Activated CD8-positive, alpha-beta T cell treated with anti-CD3 and anti-CD28 coated beads for 36 hours (primary cell): ENCODE measurements at regions not wholly inside any gene's neighbourhood (a gene's known extent, or its start where the extent isn't known, plus 50 kb on each side); places are given as distances from the start of the nearest gene placed in this dataset.

ENCODE experiments used
- ATAC-seq: fragments of 200-7000 bp; cut with Tn5 transposase; one replicate; pipeline ENCODE4 v1.10.0; 2021; ENCODE audit warnings: mild to moderate bottlenecking, moderate library complexity
- CTCF ChIA-PET: fragments of 350-600 bp; sonication (Branson Sonifier 250); formaldehyde crosslinking; loops from one replicate; lab custom pipeline; 2021; ENCODE audit warnings: antibody characterized with exemption; lab: Charles Lee
- POLR2A ChIA-PET: fragments of 350-600 bp; sonication (Branson Sonifier 250); formaldehyde crosslinking; loops from one replicate; lab custom pipeline; 2021; ENCODE audit warnings: antibody characterized with exemption; lab: Charles Lee
- DNase-seq: peaks from one replicate; pipeline ENCODE4 v3.0.0-alpha.2; 2020
- H3K27ac Mint-ChIP-seq: one replicate; pipeline ENCODE4 v1.8.0; 2021; ENCODE audit warnings: mild to moderate bottlenecking, mixed read lengths
- H3K27me3 Mint-ChIP-seq: one replicate; pipeline ENCODE4 v1.8.0; 2021; ENCODE audit warnings: mixed read lengths
- H3K36me3 Mint-ChIP-seq: one replicate; pipeline ENCODE4 v1.8.0; 2021; ENCODE audit warnings: low read depth, mixed read lengths
- H3K4me1 Mint-ChIP-seq: one replicate; pipeline ENCODE4 v1.8.0; 2021; ENCODE audit warnings: low read depth, mixed read lengths
- H3K4me3 Mint-ChIP-seq: one replicate; pipeline ENCODE4 v1.8.0; 2021; ENCODE audit warnings: mild to moderate bottlenecking, moderate library complexity, mixed read lengths
- H3K9me3 Mint-ChIP-seq: one replicate; pipeline ENCODE4 v1.8.0; 2021; ENCODE audit warnings: mixed read lengths
- intact Hi-C: fragments of 100-400 bp; cut with micrococcal nuclease; formaldehyde crosslinking; loops from one replicate; pipeline ENCODE4 v1.10.0; 2022
- TF ChIP-seq, protein P1 (sequence below): fragments of 200-600 bp; IDR thresholded peaks from one replicate; pipeline ENCODE4 v1.8.0; 2022; ENCODE audit warnings: antibody characterized with exemption, mild to moderate bottlenecking

DNA sequence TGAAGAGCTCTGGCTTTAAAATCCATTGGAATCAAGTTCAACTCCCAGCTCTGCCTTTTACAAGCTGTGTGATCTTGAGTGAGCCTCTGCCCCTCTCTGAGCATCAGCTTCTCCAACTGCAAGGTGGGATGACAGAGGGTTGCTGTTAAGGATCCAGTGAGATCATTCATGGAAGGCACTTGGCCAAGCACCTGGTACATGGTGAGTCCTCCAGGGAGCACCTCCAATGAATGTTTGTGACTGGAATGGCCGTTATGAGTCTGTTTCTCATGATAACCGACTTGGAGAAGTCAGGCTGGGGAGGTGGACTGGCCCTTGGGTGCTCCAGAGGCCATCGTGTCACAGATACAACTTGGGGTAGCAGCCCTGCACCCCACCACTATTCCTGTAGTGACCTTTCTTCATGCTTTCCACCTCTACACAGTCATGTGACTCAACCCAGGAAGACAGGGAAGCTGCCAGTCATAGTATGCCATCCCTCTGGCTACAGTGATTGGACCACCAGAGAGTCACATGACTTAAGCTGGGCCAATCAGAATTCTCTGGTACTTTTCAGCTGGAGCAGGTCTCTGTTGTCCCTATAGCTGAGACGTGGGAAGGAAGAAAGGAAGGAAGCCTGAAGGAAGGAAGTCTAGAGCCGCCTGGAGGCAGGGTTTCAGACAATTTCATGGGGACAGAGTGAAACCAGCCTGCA lies 146.5 kb upstream of the MYL2 start:
- ATAC-seq = no peak

DNA sequence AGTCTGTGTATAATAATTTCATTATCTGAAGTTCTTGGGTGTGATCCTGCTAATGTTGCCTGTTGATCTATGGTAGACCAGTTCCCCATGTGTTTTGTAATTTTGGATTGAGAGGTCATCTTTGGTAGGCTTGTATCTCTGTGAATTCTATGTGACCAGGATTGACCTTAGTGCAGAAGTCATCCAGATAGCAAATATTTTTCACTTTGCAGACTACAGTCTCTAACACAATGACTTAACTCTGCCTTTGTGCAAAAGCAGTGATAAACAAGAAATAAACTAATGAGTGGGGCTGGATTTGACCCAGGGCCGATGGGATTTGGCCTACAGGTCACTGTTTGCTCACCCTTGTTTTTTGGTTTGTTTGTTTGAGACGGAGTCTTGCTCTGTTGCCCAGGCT lies 144.6 kb upstream of the MYL2 start:
- intact Hi-C loops = no loop called here
- Mint-ChIP-seq H3K4me3 (no peak overlapping the region), H3K27me3 (no peaks in the 10 kb centered on the region), H3K4me1 (peaks cover 11% of the 10 kb centered on the region), H3K36me3 (no peaks in the 10 kb centered on the region), H3K27ac (no peak overlapping the region), H3K9me3 (no peaks in the 10 kb centered on the region)
- ChIA-PET CTCF (no interaction called here), POLR2A (no interaction called here)
- ATAC-seq (no peak), DNase-seq (no peak)
- TF ChIP-seq, protein P1, sequence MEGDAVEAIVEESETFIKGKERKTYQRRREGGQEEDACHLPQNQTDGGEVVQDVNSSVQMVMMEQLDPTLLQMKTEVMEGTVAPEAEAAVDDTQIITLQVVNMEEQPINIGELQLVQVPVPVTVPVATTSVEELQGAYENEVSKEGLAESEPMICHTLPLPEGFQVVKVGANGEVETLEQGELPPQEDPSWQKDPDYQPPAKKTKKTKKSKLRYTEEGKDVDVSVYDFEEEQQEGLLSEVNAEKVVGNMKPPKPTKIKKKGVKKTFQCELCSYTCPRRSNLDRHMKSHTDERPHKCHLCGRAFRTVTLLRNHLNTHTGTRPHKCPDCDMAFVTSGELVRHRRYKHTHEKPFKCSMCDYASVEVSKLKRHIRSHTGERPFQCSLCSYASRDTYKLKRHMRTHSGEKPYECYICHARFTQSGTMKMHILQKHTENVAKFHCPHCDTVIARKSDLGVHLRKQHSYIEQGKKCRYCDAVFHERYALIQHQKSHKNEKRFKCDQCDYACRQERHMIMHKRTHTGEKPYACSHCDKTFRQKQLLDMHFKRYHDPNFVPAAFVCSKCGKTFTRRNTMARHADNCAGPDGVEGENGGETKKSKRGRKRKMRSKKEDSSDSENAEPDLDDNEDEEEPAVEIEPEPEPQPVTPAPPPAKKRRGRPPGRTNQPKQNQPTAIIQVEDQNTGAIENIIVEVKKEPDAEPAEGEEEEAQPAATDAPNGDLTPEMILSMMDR = no peak

More for the DNA sequence above, 146.5 kb upstream of the MYL2 start:
- DNase-seq = no peak
- CTCF ChIA-PET = interaction anchor here (1.0 kb wide), 1 partner anchor 463 kb away, joined by 3 read pairs; no protein-coding TSS in a partner anchor
- no peaks in the 10 kb centered on the region for H3K27me3 Mint-ChIP-seq
- TF ChIP-seq, protein P1 = no peak
- H3K4me1 Mint-ChIP-seq = peaks cover 11% of the 10 kb centered on the region
- H3K9me3 Mint-ChIP-seq = no peaks in the 10 kb centered on the region
- H3K4me3 Mint-ChIP-seq = no peak overlapping the region
- intact Hi-C loops = no loop called here
- no peak overlapping the region for H3K27ac Mint-ChIP-seq
- H3K36me3 Mint-ChIP-seq = no peaks in the 10 kb centered on the region
- POLR2A ChIA-PET = interaction anchor here (0.6 to 1.3 kb wide), 2 partner anchors 8 to 787 kb away, joined by 3 to 4 read pairs; no protein-coding TSS in a partner anchor

DNA sequence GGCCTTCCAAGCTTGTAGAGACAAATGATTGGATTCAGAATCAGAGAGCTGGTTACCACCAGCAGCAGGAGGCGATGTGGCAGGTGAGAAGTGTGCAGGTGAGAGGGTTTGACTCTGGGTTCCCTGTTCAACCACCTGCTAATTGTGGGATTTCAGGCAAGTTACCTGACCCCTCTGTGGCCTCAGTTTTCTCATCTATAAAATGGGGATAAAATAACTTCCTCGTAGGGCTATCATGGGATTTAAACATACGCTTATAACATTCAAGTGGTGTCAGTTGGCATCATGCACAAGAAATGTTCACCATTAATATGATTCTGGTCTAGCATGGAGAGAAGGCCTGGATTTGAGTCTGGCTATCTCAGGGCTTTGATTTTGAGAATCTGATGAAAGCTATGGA lies 143.8 kb upstream of the MYL2 start:
- Mint-ChIP-seq H3K27me3 (no peaks in the 10 kb centered on the region), H3K27ac (no peak overlapping the region), H3K9me3 (no peaks in the 10 kb centered on the region), H3K4me3 (no peak overlapping the region), H3K36me3 (no peaks in the 10 kb centered on the region), H3K4me1 (peaks cover 11% of the 10 kb centered on the region)
- ChIA-PET CTCF (no interaction called here), POLR2A (no interaction called here)
- DNase-seq (no peak), ATAC-seq (no peak)
- intact Hi-C loops = no loop called here
- TF ChIP-seq, protein P1 = no peak

DNA sequence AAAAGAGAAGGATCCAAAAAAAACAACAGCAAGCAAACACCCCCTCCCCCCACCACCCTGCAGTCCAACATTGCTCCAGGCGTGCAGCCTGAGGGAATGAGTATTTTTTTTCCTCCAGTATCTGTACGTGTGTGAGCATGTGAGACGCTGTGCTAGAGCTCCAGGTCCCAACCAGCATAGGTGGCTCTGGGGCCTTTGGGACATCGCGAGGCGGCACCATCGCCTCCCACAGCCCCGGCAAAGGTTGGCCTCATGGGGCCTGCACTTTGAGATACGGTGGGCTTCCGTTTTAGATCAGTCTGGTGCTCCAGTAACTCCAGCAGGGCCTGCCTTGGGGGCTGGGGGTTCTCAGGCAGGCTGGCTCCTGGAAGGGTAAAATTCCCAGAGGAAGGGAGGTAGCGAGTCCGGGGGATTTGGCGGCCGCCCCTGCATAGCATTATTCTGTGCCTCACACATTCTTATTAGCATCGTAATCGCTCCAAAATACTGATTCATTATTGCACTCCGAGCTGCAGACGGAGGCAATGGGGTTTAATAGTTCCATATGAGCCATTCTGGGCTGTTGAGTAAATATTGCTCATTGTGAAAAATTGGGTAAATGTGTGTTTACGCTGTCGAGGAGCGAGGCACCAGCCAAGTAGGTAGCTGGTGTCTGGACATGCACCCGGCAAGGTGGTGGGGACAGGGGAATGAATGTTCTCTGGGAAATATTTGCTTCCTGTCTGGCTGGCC lies 143.1 kb upstream of the MYL2 start:
- Mint-ChIP-seq H3K27me3 (no peaks in the 10 kb centered on the region), H3K4me1 (peaks cover 11% of the 10 kb centered on the region), H3K36me3 (no peaks in the 10 kb centered on the region), H3K9me3 (no peaks in the 10 kb centered on the region), H3K27ac (no peak overlapping the region), H3K4me3 (no peak overlapping the region)
- intact Hi-C loops = no loop called here
- DNase-seq = no peak
- no peak for ATAC-seq
- ChIA-PET POLR2A (interaction anchor here (0.6 kb wide), 1 partner anchor 177 kb away, joined by 4 read pairs; no protein-coding TSS in a partner anchor), CTCF (no interaction called here)
- TF ChIP-seq, protein P1 = no peak
